Osteoblast (primary cell): ENCODE measurements at regions not wholly inside any gene's neighbourhood (a gene's known extent, or its start where the extent isn't known, plus 50 kb on each side); places are given as distances from the start of the nearest gene placed in this dataset.

Experiments used
- DNase-seq: peaks from one replicate; pipeline ENCODE4 v3.0.0; 2011; ENCODE audit warnings: low spot score, mixed read lengths; ENCODE audit not compliant: insufficient read length; ENCODE audit errors: missing footprints
- H2AFZ ChIP-seq: 2 replicates; pipeline ENCODE4 v1.6.0; 2011; ENCODE audit warnings: mild to moderate bottlenecking, low read length
- H3K27ac ChIP-seq: 2 replicates; pipeline ENCODE4 v1.5.1; 2011; ENCODE audit warnings: mild to moderate bottlenecking, low read depth, low read length, moderate library complexity
- H3K27me3 ChIP-seq: 2 replicates; pipeline ENCODE4 v1.6.0; 2012; ENCODE audit warnings: mild to moderate bottlenecking, control low read depth, inconsistent platforms, low read length, moderate library complexity; ENCODE audit not compliant: insufficient read depth
- H3K36me3 ChIP-seq: 2 replicates; pipeline ENCODE4 v1.5.1; 2011; ENCODE audit warnings: mild to moderate bottlenecking, low read length, control low read depth, moderate library complexity; ENCODE audit not compliant: insufficient read depth
- H3K4me1 ChIP-seq: 2 replicates; pipeline ENCODE4 v1.5.1; 2011; ENCODE audit warnings: mild to moderate bottlenecking, low read length, control low read depth, moderate library complexity; ENCODE audit not compliant: insufficient read depth
- H3K4me2 ChIP-seq: 2 replicates; pipeline ENCODE4 v1.6.0; 2011; ENCODE audit warnings: mild to moderate bottlenecking, low read length; ENCODE audit not compliant: insufficient read depth
- H3K4me3 ChIP-seq: fragments of 200-600 bp; sonication (generic); 3 replicates; pipeline ENCODE4 v1.5.1; 2012; ENCODE audit warnings: mild to moderate bottlenecking, low read length, inconsistent platforms; ENCODE audit not compliant: insufficient read depth
- H3K79me2 ChIP-seq: 2 replicates; pipeline ENCODE4 v1.6.0; 2012; ENCODE audit warnings: mild to moderate bottlenecking, low read length, control low read depth, inconsistent platforms; ENCODE audit not compliant: insufficient read depth
- H3K9me3 ChIP-seq: 2 replicates; pipeline ENCODE4 v1.5.1; 2011; ENCODE audit warnings: low read depth, low read length, control low read depth
- H4K20me1 ChIP-seq: 2 replicates; pipeline ENCODE4 v1.6.0; 2012; ENCODE audit warnings: mild to moderate bottlenecking, low read length, control low read depth; ENCODE audit not compliant: insufficient read depth
- CTCF ChIP-seq: IDR thresholded peaks from 2 replicates; pipeline ENCODE4 v1.5.1; 2011; ENCODE audit warnings: mild to moderate bottlenecking, low read depth, low read length, moderate library complexity; ENCODE audit errors: extremely low read depth

GRCh38 chr19:13599681-13600080, 93.4 kb upstream of the CACNA1A start:
- H3K36me3 ChIP-seq, result no peaks in the 10 kb centered on the region
- H3K4me3 ChIP-seq, result no peak overlapping the region
- H3K4me1 ChIP-seq, result no peaks in the 10 kb centered on the region
- H2AFZ ChIP-seq, result no peak overlapping the region
- H3K27me3 ChIP-seq, result peaks cover 14% of the 10 kb centered on the region
- H3K27ac ChIP-seq, result no peak overlapping the region
- no peaks in the 10 kb centered on the region for H3K9me3 ChIP-seq
- no peak for TF ChIP-seq CTCF
- no peaks in the 10 kb centered on the region for H4K20me1 ChIP-seq
- H3K4me2 ChIP-seq, result no peak overlapping the region
- no peaks in the 10 kb centered on the region for H3K79me2 ChIP-seq
- DNase-seq, result peak; percentile 45

GRCh38 chr19:13598098-13598497, 91.8 kb upstream of the CACNA1A start:
- no peak overlapping the region for H3K27ac ChIP-seq

GRCh38 chr19:13597640-13598039, 91.4 kb upstream of the CACNA1A start:
- no peaks in the 10 kb centered on the region for H3K36me3 ChIP-seq
- H3K9me3 ChIP-seq, result no peaks in the 10 kb centered on the region
- H2AFZ ChIP-seq, result no peak overlapping the region
- no peaks in the 10 kb centered on the region for H3K4me1 ChIP-seq
- peak; percentile 69 for TF ChIP-seq CTCF
- no peak overlapping the region for H3K4me2 ChIP-seq
- no peak overlapping the region for H3K27ac ChIP-seq
- DNase-seq, result peak; percentile 96
- peaks cover 9% of the 10 kb centered on the region for H3K27me3 ChIP-seq
- H3K4me3 ChIP-seq, result no peak overlapping the region
- no peaks in the 10 kb centered on the region for H3K79me2 ChIP-seq
- no peaks in the 10 kb centered on the region for H4K20me1 ChIP-seq

More at GRCh38 chr19:13598098-13598497, 91.8 kb upstream of the CACNA1A start:
- Histone ChIP-seq H2AFZ (no peak overlapping the region), H3K9me3 (no peaks in the 10 kb centered on the region), H3K36me3 (no peaks in the 10 kb centered on the region), H3K4me2 (no peak overlapping the region), H3K4me1 (no peaks in the 10 kb centered on the region), H3K27me3 (peaks cover 9% of the 10 kb centered on the region), H4K20me1 (no peaks in the 10 kb centered on the region), H3K79me2 (no peaks in the 10 kb centered on the region), H3K4me3 (no peak overlapping the region)
- no peak for DNase-seq
- TF ChIP-seq CTCF, result no peak

GRCh38 chr19:13588957-13589833, 82.9 kb upstream of the CACNA1A start:
- H3K4me1 ChIP-seq, result no peaks in the 10 kb centered on the region
- H3K36me3 ChIP-seq, result no peaks in the 10 kb centered on the region
- H3K4me2 ChIP-seq, result peak overlapping the region; percentile 59

More at GRCh38 chr19:13588957-13589833, 82.9 kb upstream of the CACNA1A start:
- H3K9me3 ChIP-seq, result no peaks in the 10 kb centered on the region
- no peak overlapping the region for H3K4me3 ChIP-seq
- H2AFZ ChIP-seq, result peak overlapping the region; percentile 86
- H3K27ac ChIP-seq, result no peak overlapping the region
- DNase-seq, result peak; percentile 92
- no peaks in the 10 kb centered on the region for H3K79me2 ChIP-seq
- peak; percentile 86 for TF ChIP-seq CTCF
- no peaks in the 10 kb centered on the region for H4K20me1 ChIP-seq
- peaks cover 3% of the 10 kb centered on the region for H3K27me3 ChIP-seq
